ENCODE measurements at regions not wholly inside any gene's neighbourhood (a gene's known extent, or its start where the extent isn't known, plus 50 kb on each side); places are given as distances from the start of the nearest gene placed in this dataset.

DNA sequence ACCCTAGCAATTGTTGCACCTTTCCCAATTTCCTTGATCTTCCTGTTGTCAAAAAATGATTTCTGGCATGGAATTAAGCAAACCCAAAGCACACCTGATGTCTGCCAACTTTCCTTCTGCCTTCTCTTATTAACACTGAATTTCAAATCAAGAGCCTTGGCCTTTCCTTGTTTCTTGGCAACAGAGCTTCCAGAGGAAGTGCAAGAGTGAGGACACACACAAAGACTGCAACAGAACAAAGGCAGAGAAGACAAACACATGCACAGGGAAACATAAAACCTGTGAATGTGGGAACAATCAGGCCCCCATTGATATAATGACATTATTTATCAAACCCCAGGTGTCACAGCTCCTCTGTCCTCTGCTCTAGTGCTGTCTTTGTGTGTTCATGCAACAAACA lies 73.0 kb upstream of the IL6 start:
- Histone ChIP-seq H3K4me2 (no peak overlapping the region), H2AFZ (ENCODE audit: low read depth) (no peak overlapping the region), H3K9me2 (no peaks in the 10 kb centered on the region), H3K9me3 (no peaks in the 10 kb centered on the region), H3F3A (replicated peaks; ENCODE audit: insufficient read depth) (peaks cover 12% of the 10 kb centered on the region), H4K20me1 (ENCODE audit: insufficient read depth) (no peaks in the 10 kb centered on the region), H3K27ac (ENCODE audit: low read depth in 2 of 2, low read length in 1 of 2) (no peak overlapping the region), H3K36me3 (replicated peaks in 1 of 2; ENCODE audit: control insufficient read depth in 1 of 2, insufficient read depth in 2 of 2, low read length in 1 of 2) (no peaks in the 10 kb centered on the region), H3K4me1 (ENCODE audit: control insufficient read depth in 1 of 2, insufficient read depth in 2 of 2, low read depth in 1 of 2, low read length in 1 of 2) (no peaks in the 10 kb centered on the region), H3K9ac (no peak overlapping the region), H3K79me2 (ENCODE audit: insufficient read depth) (no peaks in the 10 kb centered on the region), H3K4me3 (ENCODE audit: low read depth in 2 of 2, low read length in 1 of 2) (no peak overlapping the region), H3K27me3 (ENCODE audit: insufficient read depth) (no peaks in the 10 kb centered on the region)
- ChIA-PET POLR2A (no interaction called here), CTCF (interaction anchor here (0.6 kb wide), 1 partner anchor 579 kb away, joined by 4 read pairs; no protein-coding TSS in a partner anchor)
- TF ChIP-seq, protein P1, sequence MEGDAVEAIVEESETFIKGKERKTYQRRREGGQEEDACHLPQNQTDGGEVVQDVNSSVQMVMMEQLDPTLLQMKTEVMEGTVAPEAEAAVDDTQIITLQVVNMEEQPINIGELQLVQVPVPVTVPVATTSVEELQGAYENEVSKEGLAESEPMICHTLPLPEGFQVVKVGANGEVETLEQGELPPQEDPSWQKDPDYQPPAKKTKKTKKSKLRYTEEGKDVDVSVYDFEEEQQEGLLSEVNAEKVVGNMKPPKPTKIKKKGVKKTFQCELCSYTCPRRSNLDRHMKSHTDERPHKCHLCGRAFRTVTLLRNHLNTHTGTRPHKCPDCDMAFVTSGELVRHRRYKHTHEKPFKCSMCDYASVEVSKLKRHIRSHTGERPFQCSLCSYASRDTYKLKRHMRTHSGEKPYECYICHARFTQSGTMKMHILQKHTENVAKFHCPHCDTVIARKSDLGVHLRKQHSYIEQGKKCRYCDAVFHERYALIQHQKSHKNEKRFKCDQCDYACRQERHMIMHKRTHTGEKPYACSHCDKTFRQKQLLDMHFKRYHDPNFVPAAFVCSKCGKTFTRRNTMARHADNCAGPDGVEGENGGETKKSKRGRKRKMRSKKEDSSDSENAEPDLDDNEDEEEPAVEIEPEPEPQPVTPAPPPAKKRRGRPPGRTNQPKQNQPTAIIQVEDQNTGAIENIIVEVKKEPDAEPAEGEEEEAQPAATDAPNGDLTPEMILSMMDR (IDR thresholded peaks at IDR 0.05), result no peak
- TF ChIP-seq JUND (IDR thresholded peaks at IDR 0.05) (no peak), MXI1 (IDR thresholded peaks at IDR 0.05; ENCODE audit: low read depth, low read length) (no peak), YY1 (IDR thresholded peaks at IDR 0.05; ENCODE audit: low read depth) (no peak), RCOR1 (IDR thresholded peaks at IDR 0.05; ENCODE audit: low read length) (no peak), ELF1 (IDR thresholded peaks at IDR 0.05) (no peak)
- DNase-seq, result no peak

DNA sequence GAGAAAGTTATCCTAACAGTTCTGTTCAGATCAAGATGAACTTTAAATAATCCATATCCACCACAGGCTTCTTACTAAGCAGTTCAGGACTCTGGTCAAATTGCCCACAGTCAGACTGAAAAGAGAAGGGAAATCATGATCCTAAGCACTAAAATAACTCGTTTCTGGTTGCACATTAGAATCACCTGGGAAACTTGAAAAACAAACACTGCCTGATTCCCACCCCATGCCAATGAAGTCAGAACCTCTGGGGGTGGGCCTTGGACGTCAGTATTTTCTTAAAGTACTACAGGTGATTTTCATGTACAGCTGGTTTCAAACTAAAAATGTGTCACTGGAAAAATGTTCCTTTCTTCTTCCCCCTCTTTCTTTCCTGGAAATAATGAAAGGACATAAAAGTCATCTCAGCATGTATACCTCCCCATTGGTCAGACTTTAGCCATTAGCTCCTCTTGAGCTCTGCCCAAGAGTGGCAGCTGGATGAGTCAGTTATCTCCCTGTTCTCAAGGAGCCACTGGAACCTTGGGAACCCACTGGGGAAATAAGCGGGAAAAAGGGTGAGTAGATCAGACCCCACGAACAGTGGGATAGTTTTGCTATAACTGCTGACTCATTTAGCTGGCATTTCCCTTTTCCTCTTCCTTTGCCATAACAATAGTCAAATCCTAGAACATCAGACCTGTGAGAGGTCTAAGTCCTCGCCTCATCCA lies 75.3 kb upstream of the IL6 start:
- no peaks in the 10 kb centered on the region for H3K4me1 ChIP-seq (ENCODE audit: control insufficient read depth in 1 of 2, insufficient read depth in 2 of 2, low read depth in 1 of 2, low read length in 1 of 2)
- 8% methylated on average over 5 of the region's 5 CpGs for WGBS (ENCODE audit: low lambda C conversion rate)
- H3K9me3 ChIP-seq, result no peaks in the 10 kb centered on the region
- DNase-seq, result no peak
- H3K27me3 ChIP-seq (ENCODE audit: insufficient read depth), result no peaks in the 10 kb centered on the region
- H3K79me2 ChIP-seq (ENCODE audit: insufficient read depth), result no peaks in the 10 kb centered on the region
- peaks cover 17% of the 10 kb centered on the region for H3F3A ChIP-seq (replicated peaks; ENCODE audit: insufficient read depth)
- peak overlapping the region in 1 of 2 experiments; percentile 78; a peak in 2 of 4 replicates for H3K27ac ChIP-seq (ENCODE audit: low read depth in 2 of 2, low read length in 1 of 2)
- ChIA-PET POLR2A (no interaction called here), CTCF (interaction anchor here (1.6 to 1.9 kb wide), 2 partner anchors 9 to 27 kb away, joined by 4 read pairs; no protein-coding TSS in a partner anchor)
- H3K4me3 ChIP-seq (ENCODE audit: low read depth in 2 of 2, low read length in 1 of 2), result no peak overlapping the region
- peak overlapping the region; percentile 14; the same call in 1 of the 2 replicates for H3K4me2 ChIP-seq
- H3K36me3 ChIP-seq (replicated peaks in 1 of 2; ENCODE audit: control insufficient read depth in 1 of 2, insufficient read depth in 2 of 2, low read length in 1 of 2), result no peaks in the 10 kb centered on the region
- no peaks in the 10 kb centered on the region for H3K9me2 ChIP-seq
- H3K9ac ChIP-seq, result peak overlapping the region; percentile 41; the same call in 1 of the 2 replicates
- H4K20me1 ChIP-seq (ENCODE audit: insufficient read depth), result no peaks in the 10 kb centered on the region
- H2AFZ ChIP-seq (ENCODE audit: low read depth), result peak overlapping the region; percentile 56; the same call in 1 of the 2 replicates
- TF ChIP-seq SMC3 (IDR thresholded peaks at IDR 0.05; ENCODE audit: low read depth, low read length) (no peak), FOSL2 (IDR thresholded peaks at IDR 0.05; ENCODE audit: borderline replicate concordance, low read depth) (no peak), RXRA (IDR thresholded peaks at IDR 0.05; ENCODE audit: borderline replicate concordance, low read depth) (no peak), MEF2A (IDR thresholded peaks at IDR 0.05; ENCODE audit: borderline replicate concordance, low read depth) (no peak), TCF12 (IDR thresholded peaks at IDR 0.05) (no peak), NFIC (IDR thresholded peaks at IDR 0.05; ENCODE audit: borderline replicate concordance) (no peak), RAD21 (IDR thresholded peaks at IDR 0.05; ENCODE audit: low read length) (no peak), EP300 (IDR thresholded peaks at IDR 0.05; ENCODE audit: borderline replicate concordance in 1 of 2, low read depth in 1 of 2, low read length in 1 of 2) (no peak; a peak in 1 of 4 replicates), CHD2 (IDR thresholded peaks at IDR 0.05; ENCODE audit: low read length, partially characterized antibody) (no peak), MXI1 (IDR thresholded peaks at IDR 0.05; ENCODE audit: low read depth, low read length) (no peak)
- TF ChIP-seq, protein P2, sequence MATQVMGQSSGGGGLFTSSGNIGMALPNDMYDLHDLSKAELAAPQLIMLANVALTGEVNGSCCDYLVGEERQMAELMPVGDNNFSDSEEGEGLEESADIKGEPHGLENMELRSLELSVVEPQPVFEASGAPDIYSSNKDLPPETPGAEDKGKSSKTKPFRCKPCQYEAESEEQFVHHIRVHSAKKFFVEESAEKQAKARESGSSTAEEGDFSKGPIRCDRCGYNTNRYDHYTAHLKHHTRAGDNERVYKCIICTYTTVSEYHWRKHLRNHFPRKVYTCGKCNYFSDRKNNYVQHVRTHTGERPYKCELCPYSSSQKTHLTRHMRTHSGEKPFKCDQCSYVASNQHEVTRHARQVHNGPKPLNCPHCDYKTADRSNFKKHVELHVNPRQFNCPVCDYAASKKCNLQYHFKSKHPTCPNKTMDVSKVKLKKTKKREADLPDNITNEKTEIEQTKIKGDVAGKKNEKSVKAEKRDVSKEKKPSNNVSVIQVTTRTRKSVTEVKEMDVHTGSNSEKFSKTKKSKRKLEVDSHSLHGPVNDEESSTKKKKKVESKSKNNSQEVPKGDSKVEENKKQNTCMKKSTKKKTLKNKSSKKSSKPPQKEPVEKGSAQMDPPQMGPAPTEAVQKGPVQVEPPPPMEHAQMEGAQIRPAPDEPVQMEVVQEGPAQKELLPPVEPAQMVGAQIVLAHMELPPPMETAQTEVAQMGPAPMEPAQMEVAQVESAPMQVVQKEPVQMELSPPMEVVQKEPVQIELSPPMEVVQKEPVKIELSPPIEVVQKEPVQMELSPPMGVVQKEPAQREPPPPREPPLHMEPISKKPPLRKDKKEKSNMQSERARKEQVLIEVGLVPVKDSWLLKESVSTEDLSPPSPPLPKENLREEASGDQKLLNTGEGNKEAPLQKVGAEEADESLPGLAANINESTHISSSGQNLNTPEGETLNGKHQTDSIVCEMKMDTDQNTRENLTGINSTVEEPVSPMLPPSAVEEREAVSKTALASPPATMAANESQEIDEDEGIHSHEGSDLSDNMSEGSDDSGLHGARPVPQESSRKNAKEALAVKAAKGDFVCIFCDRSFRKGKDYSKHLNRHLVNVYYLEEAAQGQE (IDR thresholded peaks at IDR 0.05; ENCODE audit: low read depth, low read length), result no peak
- TF ChIP-seq, protein P3, sequence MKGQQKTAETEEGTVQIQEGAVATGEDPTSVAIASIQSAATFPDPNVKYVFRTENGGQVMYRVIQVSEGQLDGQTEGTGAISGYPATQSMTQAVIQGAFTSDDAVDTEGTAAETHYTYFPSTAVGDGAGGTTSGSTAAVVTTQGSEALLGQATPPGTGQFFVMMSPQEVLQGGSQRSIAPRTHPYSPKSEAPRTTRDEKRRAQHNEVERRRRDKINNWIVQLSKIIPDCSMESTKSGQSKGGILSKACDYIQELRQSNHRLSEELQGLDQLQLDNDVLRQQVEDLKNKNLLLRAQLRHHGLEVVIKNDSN (IDR thresholded peaks at IDR 0.05; ENCODE audit: borderline replicate concordance, low read depth), result no peak
- TF ChIP-seq, protein P1 (IDR thresholded peaks at IDR 0.05), result no peak

Data from SK-N-SH (cell line).